Astrocyte (in vitro differentiated cells and primary cell): ENCODE measurements at regions not wholly inside any gene's neighbourhood (a gene's known extent, or its start where the extent isn't known, plus 50 kb on each side); places are given as distances from the start of the nearest gene placed in this dataset.

Experiments used
- DNase-seq: peaks from one replicate; pipeline ENCODE4 v3.0.0-alpha.2; 2010; ENCODE audit warnings: low read depth
- FAIRE-seq: peaks from 2 replicates; lab custom pipeline; 2011; peaks lifted over from hg19 to GRCh38; lab: Jason Lieb, UNC
- H2AFZ ChIP-seq: 2 replicates; pipeline ENCODE4 v1.6.0; 2012; ENCODE audit warnings: low read depth, low read length, inconsistent platforms
- H3K27ac ChIP-seq: 2 replicates; pipeline ENCODE4 v1.5.1; 2011; ENCODE audit warnings: low read depth, low read length, inconsistent platforms
- H3K27me3 ChIP-seq: 2 replicates; pipeline ENCODE4 v1.6.0; 2011; ENCODE audit warnings: low read length, inconsistent platforms; ENCODE audit not compliant: insufficient read depth
- H3K36me3 ChIP-seq: 2 replicates; pipeline ENCODE4 v1.5.1; 2011; ENCODE audit warnings: low read length, inconsistent platforms; ENCODE audit not compliant: insufficient read depth
- H3K4me1 ChIP-seq: 2 replicates; pipeline ENCODE4 v1.5.1; 2011; ENCODE audit warnings: low read length, inconsistent platforms; ENCODE audit not compliant: insufficient read depth
- H3K4me2 ChIP-seq: 2 replicates; pipeline ENCODE4 v1.6.0; 2012; ENCODE audit warnings: low read length, inconsistent platforms
- H3K4me3 ChIP-seq: 2 replicates; pipeline ENCODE4 v1.5.1; 2011; ENCODE audit warnings: low read depth, mild to moderate bottlenecking, low read length, inconsistent platforms; ENCODE audit not compliant: insufficient read depth
- H3K79me2 ChIP-seq: 2 replicates; pipeline ENCODE4 v1.6.0; 2012; ENCODE audit warnings: mild to moderate bottlenecking, low read length, inconsistent platforms; ENCODE audit not compliant: insufficient read depth
- H3K9ac ChIP-seq: 2 replicates; pipeline ENCODE4 v1.6.0; 2012; ENCODE audit warnings: mild to moderate bottlenecking, low read length, inconsistent platforms
- H3K9me3 ChIP-seq: 2 replicates; pipeline ENCODE4 v1.5.1; 2012; ENCODE audit warnings: low read depth, mild to moderate bottlenecking, low read length, inconsistent platforms; ENCODE audit not compliant: insufficient read depth
- H4K20me1 ChIP-seq: 2 replicates; pipeline ENCODE4 v1.6.0; 2012; ENCODE audit warnings: low read length, inconsistent platforms; ENCODE audit not compliant: insufficient read depth
- H3K27ac Mint-ChIP-seq: one replicate; pipeline ENCODE4 v1.8.0; 2021; ENCODE audit warnings: mild to moderate bottlenecking, mixed read lengths; ENCODE audit not compliant: unreplicated experiment
- H3K27me3 Mint-ChIP-seq: one replicate; pipeline ENCODE4 v1.8.0; 2021; ENCODE audit warnings: low read depth, mixed read lengths; ENCODE audit not compliant: unreplicated experiment
- H3K36me3 Mint-ChIP-seq: one replicate; pipeline ENCODE4 v1.8.0; 2021; ENCODE audit warnings: low read depth, mixed read lengths; ENCODE audit not compliant: unreplicated experiment
- H3K4me1 Mint-ChIP-seq: one replicate; pipeline ENCODE4 v1.8.0; 2021; ENCODE audit warnings: low read depth, mixed read lengths; ENCODE audit not compliant: unreplicated experiment
- H3K4me3 Mint-ChIP-seq: one replicate; pipeline ENCODE4 v1.8.0; 2021; ENCODE audit warnings: mild to moderate bottlenecking, moderate library complexity, mixed read lengths; ENCODE audit not compliant: unreplicated experiment
- H3K9me3 Mint-ChIP-seq: one replicate; pipeline ENCODE4 v1.8.0; 2021; ENCODE audit warnings: mild to moderate bottlenecking, mixed read lengths; ENCODE audit not compliant: unreplicated experiment
- EZH2 ChIP-seq: IDR thresholded peaks from 2 replicates; pipeline ENCODE4 v1.6.1; 2012; ENCODE audit warnings: mild to moderate bottlenecking, low read length, inconsistent platforms; ENCODE audit not compliant: insufficient read depth
- TF ChIP-seq, protein P1 (sequence below): IDR thresholded peaks from 2 replicates; pipeline ENCODE4 v1.5.1; 2011; ENCODE audit warnings: low read depth, mild to moderate bottlenecking, inconsistent platforms, low read length, moderate library complexity; ENCODE audit not compliant: insufficient read depth

DNA sequence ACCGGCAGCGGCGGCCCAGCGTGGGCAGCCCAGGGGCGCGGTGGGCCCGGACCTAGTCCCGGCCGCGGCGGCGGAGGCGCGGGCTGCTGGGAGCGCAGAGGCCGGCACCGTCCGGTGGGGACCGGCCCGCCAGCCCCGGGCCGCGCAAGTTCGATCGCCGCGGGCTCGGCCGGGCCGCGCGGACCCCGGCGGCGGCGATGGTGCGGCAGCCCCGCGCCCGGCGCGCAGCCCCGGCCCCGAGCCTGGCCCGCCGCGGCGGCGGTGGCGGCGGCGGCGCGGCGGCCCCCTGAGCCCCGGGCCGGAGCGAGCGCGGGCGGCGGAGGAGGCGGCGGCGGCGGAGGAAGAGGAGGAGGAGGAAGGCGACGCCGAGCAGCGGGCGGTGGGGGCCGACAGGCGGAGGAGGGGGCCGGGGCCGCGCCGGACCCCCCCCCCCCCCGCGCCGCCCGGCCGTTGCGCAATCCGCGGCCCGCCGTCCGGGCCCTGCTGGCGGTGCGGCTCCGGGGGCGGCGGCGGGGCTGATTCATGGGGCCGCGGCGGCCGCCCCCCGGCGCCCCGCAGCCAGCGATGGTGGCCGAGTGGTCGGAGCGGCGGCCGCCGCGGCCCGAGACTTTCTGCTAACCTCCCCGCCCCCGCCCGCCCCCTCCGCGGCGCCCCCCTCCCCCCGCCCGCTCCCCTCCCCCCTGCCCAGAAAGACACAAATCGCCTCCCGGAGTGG lies 1251.9 kb downstream of the BRD1 start:
- Histone ChIP-seq H3K4me3 (no peak overlapping the region), H3K9me3 (no peaks in the 10 kb centered on the region)
- TF ChIP-seq EZH2 = no peak
- TF ChIP-seq, protein P1, sequence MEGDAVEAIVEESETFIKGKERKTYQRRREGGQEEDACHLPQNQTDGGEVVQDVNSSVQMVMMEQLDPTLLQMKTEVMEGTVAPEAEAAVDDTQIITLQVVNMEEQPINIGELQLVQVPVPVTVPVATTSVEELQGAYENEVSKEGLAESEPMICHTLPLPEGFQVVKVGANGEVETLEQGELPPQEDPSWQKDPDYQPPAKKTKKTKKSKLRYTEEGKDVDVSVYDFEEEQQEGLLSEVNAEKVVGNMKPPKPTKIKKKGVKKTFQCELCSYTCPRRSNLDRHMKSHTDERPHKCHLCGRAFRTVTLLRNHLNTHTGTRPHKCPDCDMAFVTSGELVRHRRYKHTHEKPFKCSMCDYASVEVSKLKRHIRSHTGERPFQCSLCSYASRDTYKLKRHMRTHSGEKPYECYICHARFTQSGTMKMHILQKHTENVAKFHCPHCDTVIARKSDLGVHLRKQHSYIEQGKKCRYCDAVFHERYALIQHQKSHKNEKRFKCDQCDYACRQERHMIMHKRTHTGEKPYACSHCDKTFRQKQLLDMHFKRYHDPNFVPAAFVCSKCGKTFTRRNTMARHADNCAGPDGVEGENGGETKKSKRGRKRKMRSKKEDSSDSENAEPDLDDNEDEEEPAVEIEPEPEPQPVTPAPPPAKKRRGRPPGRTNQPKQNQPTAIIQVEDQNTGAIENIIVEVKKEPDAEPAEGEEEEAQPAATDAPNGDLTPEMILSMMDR = no peak

GRCh38 chr22:48574776-48575617 lies 1252.7 kb downstream of the BRD1 start:
- peak overlapping the region; percentile 77 for H3K4me3 Mint-ChIP-seq
- H2AFZ ChIP-seq = peak overlapping the region; percentile 4
- H3K36me3 ChIP-seq = no peaks in the 10 kb centered on the region
- H4K20me1 ChIP-seq = peaks cover 30% of the 10 kb centered on the region
- TF ChIP-seq EZH2 = peak; percentile 55
- TF ChIP-seq, protein P1 = no peak
- H3K27ac Mint-ChIP-seq = no peak overlapping the region
- H3K4me1 ChIP-seq = peaks cover 6% of the 10 kb centered on the region
- no peaks in the 10 kb centered on the region for H3K36me3 Mint-ChIP-seq
- H3K27me3 ChIP-seq = peaks cover 13% of the 10 kb centered on the region
- FAIRE-seq (no peak), DNase-seq (peak; percentile 19)
- H3K27me3 Mint-ChIP-seq = peaks cover 16% of the 10 kb centered on the region
- peaks cover under 1% of the 10 kb centered on the region for H3K9me3 ChIP-seq
- peaks cover 5% of the 10 kb centered on the region for H3K9me3 Mint-ChIP-seq
- no peak overlapping the region for H3K9ac ChIP-seq
- peaks cover 4% of the 10 kb centered on the region for H3K4me1 Mint-ChIP-seq
- peak overlapping the region; percentile 33 for H3K4me2 ChIP-seq
- no peak overlapping the region for H3K27ac ChIP-seq
- H3K4me3 ChIP-seq = no peak overlapping the region
- H3K79me2 ChIP-seq = no peaks in the 10 kb centered on the region

More for the DNA sequence above, 1251.9 kb downstream of the BRD1 start:
- H4K20me1 ChIP-seq = peaks cover 34% of the 10 kb centered on the region
- Mint-ChIP-seq H3K36me3 (no peaks in the 10 kb centered on the region), H3K4me3 (no peak overlapping the region), H3K9me3 (no peaks in the 10 kb centered on the region), H3K27me3 (peaks cover 16% of the 10 kb centered on the region), H3K27ac (no peak overlapping the region), H3K4me1 (peaks cover 4% of the 10 kb centered on the region)
- H3K36me3 ChIP-seq = no peaks in the 10 kb centered on the region
- peaks cover 13% of the 10 kb centered on the region for H3K27me3 ChIP-seq
- no peaks in the 10 kb centered on the region for H3K79me2 ChIP-seq
- FAIRE-seq (no peak), DNase-seq (no peak)
- H3K4me2 ChIP-seq = peak overlapping the region; percentile 74
- H3K4me1 ChIP-seq = peaks cover 6% of the 10 kb centered on the region
- no peak overlapping the region for H3K9ac ChIP-seq
- H3K27ac ChIP-seq = no peak overlapping the region
- H2AFZ ChIP-seq = no peak overlapping the region
